ENCODE measurements at regions not wholly inside any gene's neighbourhood (a gene's known extent, or its start where the extent isn't known, plus 50 kb on each side); places are given as distances from the start of the nearest gene placed in this dataset.
"Not testable (repeated sequence)": the region's sequence is repeated elsewhere in the genome, so short reads cannot be mapped to it uniquely, and the experiment has no call there.

DNA sequence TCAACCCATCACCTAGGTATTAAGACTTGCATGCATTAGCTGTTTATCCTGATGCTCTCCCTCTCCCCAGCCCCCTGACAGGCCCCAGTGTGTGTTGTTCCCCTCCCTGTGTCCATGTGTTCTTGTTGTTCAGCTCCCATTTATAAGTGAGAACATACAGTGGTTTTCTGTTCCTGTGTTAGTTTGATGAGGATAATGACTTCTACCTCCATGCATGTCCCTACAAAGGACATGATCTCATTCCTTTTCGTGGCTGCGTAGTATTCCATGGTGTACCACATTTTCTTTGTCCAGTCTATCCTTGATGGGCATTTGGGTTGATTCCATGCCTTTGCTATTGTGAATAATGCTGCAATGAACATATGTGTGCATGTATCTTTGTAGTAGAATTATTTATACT lies 578.3 kb downstream of the ZNF608 start:
- not testable (repeated sequence) for DNase-seq (ENCODE audit: low read depth)

DNA sequence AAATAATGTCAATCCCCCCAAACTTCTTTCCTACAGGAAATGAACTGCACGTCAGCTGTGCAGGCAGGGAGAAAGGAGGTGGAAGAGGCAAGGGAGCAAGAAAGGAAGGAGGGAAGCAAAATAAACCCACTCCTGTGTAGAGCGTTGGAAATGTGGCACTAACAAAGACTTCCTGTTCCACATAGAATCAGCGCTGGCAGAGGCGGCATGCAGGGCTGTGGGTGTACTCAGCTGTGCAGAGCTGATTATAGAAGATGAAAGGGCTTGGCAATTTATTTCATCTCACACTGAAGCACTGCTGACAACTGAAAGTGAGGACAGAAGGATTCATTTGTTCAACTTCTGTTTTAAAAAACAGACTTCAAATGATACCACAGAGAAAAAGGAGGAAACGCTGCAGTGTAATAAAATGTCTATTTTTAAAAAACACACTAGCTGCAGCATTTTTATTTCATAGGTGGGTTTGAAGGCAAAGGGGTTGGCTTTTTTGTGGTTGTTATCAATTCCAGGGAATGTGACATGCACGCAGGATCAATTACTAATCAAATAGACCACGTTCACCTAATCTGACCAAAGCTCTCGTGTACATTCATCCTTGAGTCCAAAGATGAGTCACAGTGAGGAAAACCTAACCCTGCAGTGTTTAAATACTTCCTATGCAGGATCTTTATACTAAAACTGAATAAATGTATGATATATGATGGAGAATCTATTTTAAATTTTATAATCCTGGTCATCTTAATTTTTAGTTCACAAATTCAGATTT lies 583.5 kb downstream of the ZNF608 start:
- DNase-seq (ENCODE audit: low read depth) = no peak

DNA sequence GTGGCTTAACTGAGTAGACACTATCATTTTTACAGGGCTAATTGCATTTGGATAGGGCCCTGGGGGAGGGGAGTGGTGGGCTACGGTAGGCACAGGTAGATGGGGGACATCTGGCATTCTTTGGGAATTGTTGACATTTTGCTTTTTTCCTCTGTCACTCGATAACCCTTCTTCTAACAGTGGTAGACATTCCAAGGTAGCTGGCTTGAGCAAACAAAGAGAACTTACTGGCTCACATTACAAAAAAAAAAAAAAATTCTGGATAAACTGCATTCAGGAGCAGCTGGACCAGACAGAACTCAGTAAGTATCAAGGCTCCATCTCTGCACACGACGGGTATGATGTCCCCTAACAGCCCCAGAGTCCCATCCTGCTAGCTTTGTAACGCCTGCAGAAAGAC lies 585.2 kb downstream of the ZNF608 start:
- no peak for DNase-seq (ENCODE audit: low read depth)

DNA sequence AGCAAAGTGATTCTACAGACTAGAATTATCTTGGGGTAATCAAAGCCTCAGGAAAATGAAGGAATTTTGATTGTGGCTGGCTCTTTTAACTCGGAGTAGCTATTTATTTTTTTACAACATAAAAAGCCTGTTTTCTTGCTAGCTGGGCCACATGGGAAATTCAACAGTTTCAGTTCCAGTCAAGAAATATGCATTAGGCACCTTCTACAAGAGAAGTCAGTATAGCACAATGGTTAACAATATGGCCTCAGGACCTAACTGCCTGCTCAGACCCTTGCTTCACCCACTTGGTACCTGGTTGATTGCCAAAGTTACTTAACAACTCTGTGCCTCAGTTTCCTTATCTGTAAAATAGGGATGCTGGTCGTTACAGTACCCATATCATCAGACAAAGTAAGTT lies 586.2 kb downstream of the ZNF608 start:
- no peak for DNase-seq (ENCODE audit: low read depth)

DNA sequence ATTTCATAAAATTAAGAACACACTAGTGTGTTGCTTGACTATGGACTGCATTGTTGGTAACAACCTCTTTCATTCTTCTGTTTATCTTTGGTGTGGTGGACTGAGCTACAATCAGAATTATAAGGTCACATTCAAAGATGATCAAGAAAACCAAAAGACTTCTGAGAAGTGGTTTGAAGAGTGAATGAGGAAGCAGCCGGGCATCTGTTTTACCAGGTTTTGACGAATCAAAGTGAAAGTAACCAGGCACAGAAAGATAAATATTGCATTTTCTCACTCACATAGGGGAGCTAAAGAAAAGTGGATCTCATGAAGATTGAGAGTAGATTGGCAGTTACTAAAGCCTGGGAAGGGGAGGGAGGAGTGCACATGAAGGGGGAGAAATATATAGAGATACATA lies 589.1 kb downstream of the ZNF608 start:
- DNase-seq (ENCODE audit: low read depth) = no peak

DNA sequence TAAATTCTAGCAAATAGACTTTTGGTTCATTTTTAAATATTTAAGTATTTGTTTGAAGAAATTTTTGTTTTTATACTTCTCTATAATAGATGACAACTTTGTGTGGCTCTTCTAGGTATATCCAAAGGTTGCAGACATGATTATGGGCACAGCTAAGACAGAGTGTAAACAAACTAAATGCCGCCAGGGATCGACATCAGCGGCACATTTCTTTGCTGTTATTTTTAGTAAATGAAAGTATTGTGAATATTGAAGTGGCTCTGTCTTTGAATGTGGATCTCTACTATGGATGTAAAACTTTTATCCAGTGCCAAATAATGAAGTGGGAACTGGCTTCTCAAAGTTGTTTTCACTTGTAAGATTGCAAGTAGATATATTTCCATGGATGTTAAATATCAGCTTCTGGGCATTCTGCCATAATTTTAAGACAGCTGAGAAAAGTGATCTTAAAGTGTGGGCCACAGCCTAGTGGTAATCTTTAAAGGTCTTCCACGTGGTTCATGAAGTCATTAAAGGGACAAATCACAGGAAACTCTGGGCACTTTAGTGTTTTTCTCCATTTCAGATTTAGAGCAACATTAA lies 589.9 kb downstream of the ZNF608 start:
- DNase-seq (ENCODE audit: low read depth) = no peak

DNA sequence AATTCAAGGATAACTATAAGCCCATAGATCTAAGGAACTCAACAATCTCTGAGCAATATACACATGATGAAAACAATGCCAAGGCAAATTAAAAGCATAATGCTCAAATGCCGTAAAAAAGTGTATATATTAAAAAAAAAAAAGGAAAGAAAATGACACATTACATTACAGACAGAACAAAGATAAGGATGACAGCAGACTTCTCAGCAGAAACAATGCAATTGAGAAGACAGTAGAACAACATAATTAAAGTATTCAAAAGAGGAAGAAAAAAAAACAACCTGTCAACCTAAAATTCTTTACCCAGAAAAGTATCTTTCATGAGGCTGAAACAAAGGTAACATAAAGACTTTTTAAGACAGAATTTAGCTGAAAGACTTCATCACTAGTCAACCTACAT lies 591.7 kb downstream of the ZNF608 start:
- DNase-seq (ENCODE audit: low read depth) = no peak

DNA sequence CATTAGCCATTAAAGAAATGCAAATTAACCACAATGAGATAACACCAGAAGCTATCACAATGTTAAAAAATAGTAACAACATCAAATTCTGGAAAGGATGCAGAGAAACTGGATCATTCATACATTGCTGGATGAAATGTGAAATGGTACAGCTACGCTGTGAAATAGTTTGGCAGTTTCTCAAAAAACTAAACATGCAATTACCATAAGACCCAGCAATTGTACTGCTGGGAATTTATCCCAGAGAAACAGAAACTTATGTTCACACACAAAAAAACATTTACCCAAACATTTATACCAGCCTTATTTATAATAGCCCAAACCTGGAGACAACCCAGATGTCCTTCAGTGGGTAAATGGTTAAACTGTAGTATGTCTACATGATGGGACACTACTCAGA lies 592.9 kb downstream of the ZNF608 start:
- DNase-seq (ENCODE audit: low read depth) = no peak

DNA sequence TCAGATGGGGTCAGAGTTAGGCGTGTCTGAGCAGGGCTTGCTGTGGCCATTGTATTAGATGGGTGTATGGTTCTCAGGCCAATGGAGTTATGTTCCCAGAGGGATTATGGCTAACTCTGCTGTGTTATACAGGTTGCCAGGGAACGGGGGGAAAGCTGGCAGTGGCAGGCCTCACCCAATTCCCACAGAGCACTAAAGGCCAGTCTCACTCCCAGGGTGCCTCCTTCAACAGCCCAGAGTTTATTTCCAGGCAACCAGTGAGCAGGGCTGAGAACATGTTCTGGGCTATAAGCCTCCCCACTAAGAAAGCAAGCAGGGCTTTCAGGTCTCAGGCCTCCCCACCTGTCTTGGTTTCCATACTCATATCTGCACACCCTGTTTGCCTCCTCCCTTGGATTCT lies 597.9 kb downstream of the ZNF608 start:
- no peak for DNase-seq (ENCODE audit: low read depth)

DNA sequence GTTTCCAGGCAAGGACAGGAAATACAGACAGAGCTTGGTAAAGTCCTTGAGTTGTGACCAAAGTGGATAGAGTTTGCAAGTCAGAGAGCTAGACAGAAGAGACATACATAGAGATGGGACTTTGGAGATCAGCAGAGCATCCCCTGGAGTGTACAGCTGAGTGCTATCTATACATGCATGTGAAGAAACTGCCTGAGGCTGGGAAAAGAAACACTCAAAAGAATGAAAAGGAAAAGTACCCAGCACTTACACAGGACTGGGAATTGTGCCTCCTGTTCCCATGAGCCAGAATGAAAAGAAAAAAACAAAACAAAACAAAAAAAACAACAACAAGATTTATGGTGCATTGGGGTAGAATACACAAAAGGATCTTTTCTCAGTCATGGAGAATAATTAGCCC lies 606.4 kb downstream of the ZNF608 start:
- DNase-seq (ENCODE audit: low read depth) = no peak

DNA sequence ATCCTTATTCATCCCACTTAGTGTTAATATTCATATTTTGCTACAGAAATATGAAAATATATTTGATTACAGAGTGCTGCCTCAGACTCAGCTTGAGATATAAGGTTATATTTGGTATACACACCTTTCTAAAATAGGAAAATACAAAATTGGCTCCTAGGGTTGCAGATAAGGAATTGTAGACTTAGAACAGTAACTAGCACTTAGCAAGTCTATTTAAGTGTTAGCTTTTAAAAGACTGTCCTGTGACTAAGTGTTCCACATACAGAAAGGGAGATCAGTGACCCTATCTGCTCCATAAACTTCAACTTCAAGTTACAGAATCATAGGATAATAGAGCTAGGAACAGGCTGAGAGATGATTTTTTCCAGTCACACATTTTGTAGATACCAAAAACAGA lies 607.0 kb downstream of the ZNF608 start:
- DNase-seq (ENCODE audit: low read depth) = no peak

DNA sequence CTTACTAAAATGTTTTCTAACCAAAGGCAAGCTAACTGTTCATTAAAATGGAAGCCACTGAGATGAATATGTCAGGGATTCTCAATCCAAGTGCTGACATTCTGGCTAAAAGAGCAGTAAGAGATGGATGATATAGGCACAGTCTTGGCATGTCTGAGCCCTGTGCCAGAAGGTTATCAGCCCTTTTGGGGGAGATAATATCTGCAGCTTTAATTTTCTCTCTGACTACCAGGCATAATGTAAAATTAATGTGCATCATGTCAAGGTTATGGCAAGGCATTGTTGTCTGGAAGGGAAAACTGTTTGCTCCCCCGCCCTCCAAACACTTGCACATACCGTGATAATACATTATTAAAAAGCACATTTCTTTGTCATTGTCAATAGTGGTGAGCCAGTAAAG lies 609.8 kb downstream of the ZNF608 start:
- no peak for DNase-seq (ENCODE audit: low read depth)

DNA sequence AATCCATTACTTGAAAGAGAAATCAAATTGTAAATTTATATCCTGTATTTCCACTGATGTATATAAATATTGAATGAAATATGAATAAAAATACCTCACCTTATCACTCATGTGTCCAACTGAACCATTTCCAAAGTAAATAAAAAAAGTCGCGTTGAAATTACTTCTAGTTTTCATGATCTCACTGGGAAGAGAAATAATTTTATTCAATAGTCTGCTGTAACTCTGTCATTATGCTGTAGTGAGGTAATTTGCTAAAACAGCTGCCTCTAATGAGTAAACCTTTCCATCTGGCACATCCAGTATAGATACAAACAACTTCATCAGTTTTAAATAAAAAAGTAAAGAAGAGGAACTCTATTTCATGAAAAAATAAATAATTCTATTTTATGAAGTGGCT lies 611.5 kb downstream of the ZNF608 start:
- DNase-seq (ENCODE audit: low read depth) = no peak

DNA sequence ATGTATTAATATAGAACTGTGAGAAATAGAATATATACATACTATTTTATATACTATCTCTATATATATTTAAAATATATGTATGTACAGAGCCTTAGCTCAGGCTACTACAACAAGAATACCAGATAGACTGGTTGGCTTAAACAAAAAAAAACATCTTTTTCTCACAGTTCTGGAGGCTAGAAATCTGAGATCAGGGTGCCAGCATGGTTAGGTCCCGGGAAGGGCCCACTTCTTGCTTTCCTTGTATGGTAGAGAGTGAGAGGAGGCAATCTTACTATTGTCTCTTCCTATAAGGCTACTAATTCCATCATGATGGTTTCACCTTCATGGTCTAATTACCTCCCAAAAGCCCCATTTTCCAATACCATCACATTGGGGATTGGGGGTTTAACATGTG lies 613.0 kb downstream of the ZNF608 start:
- no peak for DNase-seq (ENCODE audit: low read depth)

DNA sequence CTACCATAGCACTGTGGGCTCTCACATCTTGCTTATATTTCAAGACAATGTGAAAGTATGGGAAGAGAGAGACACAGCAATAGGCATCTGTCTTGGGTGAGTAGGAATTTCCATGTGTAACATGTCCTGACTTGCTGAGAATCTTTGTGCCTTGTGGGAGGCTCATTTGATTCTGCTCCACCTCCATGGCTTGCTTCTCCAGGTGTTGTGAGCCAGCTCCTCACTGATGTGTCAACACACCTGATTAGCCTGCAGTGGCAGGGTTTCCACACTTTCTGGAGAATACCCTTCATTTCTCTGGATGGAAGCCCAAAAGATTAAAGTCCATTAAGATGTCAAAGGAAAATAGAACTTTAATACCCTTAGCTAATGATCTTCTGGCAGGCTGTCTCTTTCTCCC lies 613.6 kb downstream of the ZNF608 start:
- DNase-seq (ENCODE audit: low read depth) = no peak

DNA sequence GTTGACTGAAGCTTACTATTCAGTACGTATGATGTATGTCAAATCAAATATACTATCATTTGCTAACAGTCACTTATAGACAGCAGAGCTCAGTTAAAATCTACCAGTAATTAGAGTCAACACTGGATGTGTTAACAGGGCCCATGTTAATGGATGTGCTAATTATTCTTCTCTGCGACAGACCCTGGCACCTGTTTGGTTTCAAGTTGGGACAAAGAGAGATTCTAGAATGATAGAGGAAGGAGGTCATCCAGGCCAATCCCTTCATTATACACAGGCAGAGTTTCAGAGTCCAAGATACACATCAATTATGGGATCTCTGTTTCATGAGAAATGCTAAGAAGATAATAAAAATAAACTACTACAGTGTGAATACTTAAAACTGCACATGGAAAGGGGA lies 615.0 kb downstream of the ZNF608 start:
- no peak for DNase-seq (ENCODE audit: low read depth)

DNA sequence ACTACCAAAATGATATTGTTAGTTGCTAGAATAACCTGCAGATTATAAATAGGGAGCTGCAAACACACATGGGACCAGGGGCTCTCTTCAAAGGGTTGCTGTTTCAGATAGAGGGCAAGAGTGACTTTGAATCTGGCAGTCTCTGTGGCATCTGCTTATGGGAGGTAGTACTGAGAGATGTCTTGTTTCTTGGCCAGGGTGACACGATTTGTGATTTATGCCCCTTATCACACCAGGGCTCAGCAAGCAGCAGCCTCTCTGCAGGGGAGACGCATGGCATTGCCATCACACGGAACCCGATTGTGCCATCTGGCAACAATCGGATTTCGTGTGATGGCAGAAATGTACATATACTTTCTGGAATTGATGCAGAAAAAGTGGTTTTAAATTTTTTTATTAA lies 615.6 kb downstream of the ZNF608 start:
- DNase-seq (ENCODE audit: low read depth) = no peak

DNA sequence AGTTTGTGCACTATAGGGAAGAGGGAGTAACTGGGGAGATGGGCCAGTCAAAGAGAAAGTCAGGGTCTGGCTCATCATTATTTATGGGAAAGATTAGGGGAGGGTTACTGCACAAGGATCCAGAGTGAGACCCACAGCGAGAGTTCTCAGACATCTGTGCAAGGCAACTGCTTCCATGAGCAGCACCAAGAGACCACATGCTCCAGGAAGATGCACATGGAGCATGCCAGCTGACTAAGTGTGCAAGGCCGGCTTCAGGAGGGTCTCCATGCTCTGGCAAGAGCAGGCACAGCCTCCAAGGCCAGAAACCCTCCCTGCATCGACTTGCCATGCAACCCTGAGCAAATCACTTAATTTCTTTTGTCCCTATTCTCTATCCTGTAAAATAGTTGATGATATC lies 616.9 kb downstream of the CSNK1G3 start:
- DNase-seq (ENCODE audit: low read depth) = no peak

DNA sequence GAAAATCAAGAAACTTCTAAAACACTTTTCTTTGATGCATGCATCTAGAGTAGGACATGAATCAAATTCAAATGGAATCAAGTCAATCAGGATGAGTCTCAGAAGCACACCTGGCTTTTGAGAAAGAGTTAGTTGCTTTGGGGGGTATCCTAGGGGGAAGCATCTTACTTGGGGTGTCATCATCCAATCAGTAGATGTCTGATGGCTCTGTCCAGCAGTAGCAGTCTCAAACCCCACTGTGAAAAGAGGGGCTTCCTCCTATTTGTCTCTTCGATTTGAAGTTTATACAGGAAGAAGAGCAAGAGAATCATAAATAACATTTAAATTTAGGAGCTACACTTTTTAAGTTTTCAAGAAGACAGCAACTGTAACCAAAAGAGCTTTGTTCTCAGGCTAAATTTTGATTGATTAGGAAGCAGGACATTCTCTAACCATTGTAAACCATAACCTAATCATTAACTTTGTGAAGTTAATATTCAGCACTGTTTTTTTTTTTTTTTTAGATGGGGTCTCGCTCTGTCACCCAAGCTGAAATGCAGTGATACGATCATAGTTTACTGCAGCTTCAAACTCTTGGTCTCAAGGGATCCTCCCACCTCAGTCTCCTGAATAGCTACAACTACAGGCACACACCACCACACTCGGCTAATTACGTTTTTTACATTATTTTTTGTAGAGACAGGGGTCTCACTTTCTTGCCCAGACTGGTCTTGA lies 614.7 kb downstream of the CSNK1G3 start:
- no peak for DNase-seq (ENCODE audit: low read depth)

DNA sequence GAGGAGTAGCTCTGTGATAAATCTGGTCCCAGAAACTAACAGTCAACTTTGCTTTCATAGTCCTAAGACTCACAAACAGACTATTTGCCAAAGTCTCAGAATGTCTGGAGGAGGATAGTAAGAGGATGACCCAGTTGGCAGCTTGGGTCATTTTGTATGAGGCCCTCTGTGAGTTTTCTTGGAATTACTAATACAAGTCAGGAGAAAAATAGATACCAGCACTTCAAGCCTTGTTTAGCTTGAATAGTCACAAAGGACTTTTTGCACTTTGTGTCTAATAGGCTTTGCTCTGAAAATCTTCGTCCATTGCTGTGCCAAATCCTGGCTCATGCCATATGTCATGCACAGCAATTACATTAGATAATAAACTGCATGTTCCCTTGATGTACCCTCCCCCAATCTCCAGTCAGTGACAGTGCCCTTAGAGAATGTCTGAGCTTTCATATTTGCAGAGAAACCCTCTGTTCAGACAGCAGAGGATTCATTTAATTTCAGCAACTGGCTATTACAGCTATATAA lies 612.8 kb downstream of the CSNK1G3 start:
- DNase-seq (ENCODE audit: low read depth) = no peak

DNA sequence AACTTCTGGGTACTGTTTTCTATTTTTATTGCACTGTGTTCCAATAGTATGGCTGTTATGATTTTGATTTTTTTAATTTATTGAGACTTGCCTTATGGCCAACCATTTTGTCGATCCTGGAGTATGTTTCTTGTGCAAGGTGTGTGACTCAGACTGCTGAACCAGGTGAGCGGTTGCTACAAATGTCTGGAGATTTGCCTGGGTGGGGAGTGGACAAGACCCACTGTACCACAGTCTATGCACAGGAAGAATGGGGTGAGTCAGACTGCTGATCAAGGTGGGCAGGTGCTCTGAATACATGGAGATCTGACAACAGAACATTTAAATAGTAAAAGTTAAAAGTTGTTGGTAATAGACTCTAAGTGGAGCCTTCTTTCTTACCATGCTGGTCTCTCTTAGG lies 609.2 kb downstream of the CSNK1G3 start:
- DNase-seq (ENCODE audit: low read depth) = no peak

DNA sequence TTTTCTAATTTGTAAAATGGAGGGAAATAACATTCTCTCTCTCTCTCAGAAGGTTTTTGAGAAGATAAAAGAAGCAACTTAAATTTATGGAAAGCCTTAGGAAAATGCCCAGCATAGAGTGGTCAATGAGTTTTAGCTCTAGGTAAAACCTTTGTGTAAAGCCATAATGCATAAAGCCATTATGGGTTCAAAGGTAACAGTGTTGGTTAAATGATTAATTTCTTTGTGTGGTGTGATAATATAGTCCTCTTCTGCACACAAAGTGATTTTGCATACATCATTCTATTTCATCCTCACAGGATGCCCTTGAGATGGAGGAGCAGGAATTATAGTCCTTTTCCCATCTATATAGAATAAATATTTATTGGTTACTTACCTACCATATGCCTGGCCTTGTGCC lies 602.9 kb downstream of the CSNK1G3 start:
- DNase-seq (ENCODE audit: low read depth) = no peak

DNA sequence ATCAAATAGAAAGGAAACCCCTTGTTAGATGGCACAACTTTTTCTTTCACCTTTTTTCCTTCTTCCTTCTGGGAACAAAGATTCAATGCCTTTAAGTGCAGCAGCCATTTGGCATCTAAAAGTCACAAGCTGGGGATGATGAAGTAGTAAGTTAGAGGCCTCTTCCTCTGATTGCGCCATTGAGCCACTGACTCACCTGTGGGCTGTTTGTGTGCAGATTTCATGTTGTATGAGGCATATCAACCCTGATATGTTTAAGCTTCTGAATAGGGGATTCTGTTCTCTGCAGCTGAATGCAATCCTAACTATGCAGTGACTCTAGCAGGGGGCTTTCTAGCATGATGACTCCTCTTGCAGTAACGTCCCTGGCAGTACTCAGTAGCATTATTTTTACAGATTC lies 599.9 kb downstream of the CSNK1G3 start:
- no peak for DNase-seq (ENCODE audit: low read depth)

Measured in activated T-cell treated with anti-CD3 and anti-CD28 coated beads for 1 hour (primary cell).